ENCODE measurements at regions not wholly inside any gene's neighbourhood (a gene's known extent, or its start where the extent isn't known, plus 50 kb on each side); places are given as distances from the start of the nearest gene placed in this dataset.

DNA sequence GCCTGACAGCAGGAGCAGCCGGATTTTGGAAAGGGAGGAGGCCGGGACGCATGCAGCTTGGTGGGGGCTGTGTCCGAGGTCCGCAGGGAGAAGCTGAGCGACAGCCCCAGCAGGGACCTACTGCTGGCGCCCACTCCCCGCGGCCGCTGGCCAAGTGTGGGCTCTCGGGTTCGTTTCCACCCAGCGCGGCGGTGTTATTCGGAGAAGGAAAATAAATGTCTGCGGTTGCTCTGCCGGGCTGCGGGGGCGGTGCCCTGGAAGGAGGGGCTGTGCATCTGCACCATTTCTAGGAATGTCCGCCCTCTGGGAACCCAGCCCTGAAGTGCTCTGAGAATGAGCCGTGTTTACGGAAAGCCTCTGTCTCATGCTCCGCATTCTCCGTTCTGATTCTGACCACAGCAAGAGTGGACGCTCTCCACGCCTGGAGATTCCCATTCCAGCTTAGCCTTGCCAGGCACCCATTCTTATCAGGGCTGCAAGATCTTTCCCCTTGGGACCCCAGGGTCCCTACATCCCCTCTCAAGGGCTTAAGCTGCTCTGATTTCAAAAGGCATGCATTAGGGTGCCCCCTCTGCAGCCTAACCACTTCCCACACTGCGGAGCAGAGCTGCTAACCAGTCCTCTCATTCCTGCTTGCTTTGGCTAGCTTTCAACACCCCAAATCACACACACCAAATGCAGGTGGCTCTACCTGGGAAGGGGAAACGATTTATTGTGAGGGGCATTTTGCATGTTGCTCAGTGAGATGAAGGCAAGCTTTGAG is 256.6 kb upstream of the GLI3 start:
- ATAC-seq (replicated peaks; ENCODE audit: extremely low read depth, poor library complexity, severe bottlenecking) (no peak), DNase-seq (ENCODE audit: low spot score in 2 of 2) (no peak)
- H3K36me3 Mint-ChIP-seq (ENCODE audit: insufficient read depth) = no peaks in the 10 kb centered on the region
- no peak overlapping the region for H3K27ac Mint-ChIP-seq (ENCODE audit: low read depth)
- H3K27me3 Mint-ChIP-seq = no peaks in the 10 kb centered on the region
- no peaks in the 10 kb centered on the region for H3K4me1 Mint-ChIP-seq
- H3K9me3 Mint-ChIP-seq = peaks cover 9% of the 10 kb centered on the region
- no peak overlapping the region for H3K4me3 Mint-ChIP-seq

DNA sequence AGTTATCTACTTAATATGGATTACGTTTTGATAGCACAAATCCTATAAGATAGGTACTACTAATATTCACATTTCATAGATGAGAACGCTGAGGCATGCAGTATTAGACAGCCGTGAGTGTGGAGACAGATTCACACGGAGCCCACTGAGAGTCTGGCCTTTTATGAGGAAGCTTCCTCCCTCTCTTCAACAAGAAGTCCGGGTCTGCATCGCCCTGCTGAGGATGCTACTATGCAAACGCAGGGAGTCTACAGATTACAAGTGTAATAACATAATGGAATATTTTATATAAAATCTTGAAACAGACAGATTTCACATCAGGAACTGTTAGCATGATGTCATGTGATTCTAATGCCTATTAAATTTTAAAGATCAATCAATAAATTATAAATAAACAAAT is 255.9 kb upstream of the GLI3 start:
- Mint-ChIP-seq H3K4me1 (no peaks in the 10 kb centered on the region), H3K27me3 (no peaks in the 10 kb centered on the region), H3K9me3 (peaks cover 11% of the 10 kb centered on the region), H3K36me3 (ENCODE audit: insufficient read depth) (no peaks in the 10 kb centered on the region), H3K27ac (ENCODE audit: low read depth) (no peak overlapping the region), H3K4me3 (no peak overlapping the region)
- no peak for DNase-seq (ENCODE audit: low spot score in 2 of 2)
- ATAC-seq (replicated peaks; ENCODE audit: extremely low read depth, poor library complexity, severe bottlenecking) = no peak

DNA sequence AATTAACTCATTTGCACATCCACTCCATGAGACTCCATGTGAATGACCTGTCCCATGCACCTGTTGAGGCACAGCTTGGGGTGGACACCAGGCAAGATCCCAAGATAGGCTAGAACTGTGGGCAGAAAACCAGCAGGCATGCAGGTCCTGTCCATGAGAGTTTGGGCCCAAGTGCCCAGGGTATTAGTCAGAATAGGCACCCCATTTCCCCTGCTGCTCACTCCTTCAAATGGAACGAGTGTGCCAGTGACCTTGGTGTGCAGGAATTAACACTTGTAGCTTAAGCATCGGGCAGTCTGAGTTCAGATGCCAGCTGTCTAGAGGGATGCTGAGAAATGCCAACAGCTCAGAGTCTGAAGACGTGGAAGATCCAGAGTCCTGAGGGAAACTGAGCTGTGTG is 254.1 kb upstream of the GLI3 start:
- no peak overlapping the region for H3K27ac Mint-ChIP-seq (ENCODE audit: low read depth)
- no peaks in the 10 kb centered on the region for H3K27me3 Mint-ChIP-seq
- peaks cover 21% of the 10 kb centered on the region for H3K9me3 Mint-ChIP-seq
- no peak for ATAC-seq (replicated peaks; ENCODE audit: extremely low read depth, poor library complexity, severe bottlenecking)
- DNase-seq (ENCODE audit: low spot score in 2 of 2) = no peak
- no peaks in the 10 kb centered on the region for H3K36me3 Mint-ChIP-seq (ENCODE audit: insufficient read depth)
- H3K4me1 Mint-ChIP-seq = no peaks in the 10 kb centered on the region
- H3K4me3 Mint-ChIP-seq = no peak overlapping the region

DNA sequence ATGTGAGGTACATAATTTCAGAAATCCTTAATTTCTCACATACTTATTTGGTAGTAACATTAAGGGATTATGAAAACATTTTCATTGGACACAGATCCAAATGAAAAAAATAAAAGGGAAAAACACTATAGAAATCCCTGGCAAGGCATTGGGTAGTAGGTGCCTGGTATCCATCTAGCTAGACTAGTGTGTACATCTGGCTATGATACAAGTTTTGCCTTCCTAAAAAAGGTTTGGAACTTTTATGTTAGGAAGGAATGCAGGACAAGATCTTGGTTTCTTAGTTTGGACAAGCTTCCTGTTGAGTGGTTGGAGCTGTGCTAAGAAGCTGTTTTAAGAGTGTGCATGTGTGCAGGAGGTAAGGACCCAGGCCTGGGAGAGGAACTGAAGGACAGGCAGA is 252.3 kb upstream of the GLI3 start:
- DNase-seq (ENCODE audit: low spot score in 2 of 2) = no peak
- ATAC-seq (replicated peaks; ENCODE audit: extremely low read depth, poor library complexity, severe bottlenecking) = no peak
- H3K9me3 Mint-ChIP-seq = peaks cover 21% of the 10 kb centered on the region
- no peaks in the 10 kb centered on the region for H3K36me3 Mint-ChIP-seq (ENCODE audit: insufficient read depth)
- H3K27me3 Mint-ChIP-seq = no peaks in the 10 kb centered on the region
- H3K4me1 Mint-ChIP-seq = no peaks in the 10 kb centered on the region
- no peak overlapping the region for H3K27ac Mint-ChIP-seq (ENCODE audit: low read depth)
- no peak overlapping the region for H3K4me3 Mint-ChIP-seq

DNA sequence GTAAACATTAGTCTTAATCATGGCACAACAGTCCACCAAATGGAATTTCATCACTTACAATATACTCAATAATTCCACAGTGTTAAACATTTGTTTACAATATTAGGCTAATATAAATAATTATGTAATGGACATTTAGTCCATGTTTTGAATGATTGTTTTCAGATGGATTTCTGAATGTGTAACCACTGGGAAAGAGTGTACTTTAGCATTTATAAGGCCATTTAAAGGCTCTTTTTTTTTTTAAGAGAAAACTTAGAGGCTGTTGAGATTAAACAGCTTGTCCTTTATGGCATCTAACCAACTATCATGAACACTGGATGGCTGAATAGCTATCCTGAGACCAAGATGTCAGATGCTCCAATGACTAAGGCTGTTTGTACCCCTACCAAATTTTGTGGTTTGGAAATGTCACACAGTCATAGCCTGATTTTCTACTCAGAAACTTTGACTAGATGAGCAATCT is 248.3 kb upstream of the GLI3 start:
- Mint-ChIP-seq H3K4me3 (no peak overlapping the region), H3K36me3 (ENCODE audit: insufficient read depth) (no peaks in the 10 kb centered on the region), H3K27ac (ENCODE audit: low read depth) (no peak overlapping the region), H3K27me3 (no peaks in the 10 kb centered on the region), H3K9me3 (peaks cover 21% of the 10 kb centered on the region), H3K4me1 (no peaks in the 10 kb centered on the region)
- no peak for ATAC-seq (replicated peaks; ENCODE audit: extremely low read depth, poor library complexity, severe bottlenecking)
- no peak for DNase-seq (ENCODE audit: low spot score in 2 of 2)

DNA sequence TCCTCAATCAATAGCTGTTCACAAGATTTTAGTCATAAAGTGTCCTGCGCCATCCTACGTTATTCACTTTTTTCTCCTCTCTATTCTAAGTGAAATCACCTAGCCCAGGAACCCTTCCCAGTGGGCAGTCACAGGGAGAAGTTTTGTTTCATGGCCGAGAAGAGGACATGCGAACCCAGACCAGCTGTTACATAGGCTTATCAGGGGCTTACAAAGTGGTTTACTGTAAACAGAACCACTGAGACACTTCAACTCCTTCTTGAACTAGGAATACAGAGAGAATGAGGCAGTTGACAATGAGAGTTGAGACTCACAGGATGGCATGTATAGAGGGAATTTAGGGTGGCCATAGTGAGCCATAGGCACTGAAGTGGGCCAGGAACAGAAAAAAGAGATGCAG is 246.9 kb upstream of the GLI3 start:
- H3K4me3 Mint-ChIP-seq = no peak overlapping the region
- no peaks in the 10 kb centered on the region for H3K36me3 Mint-ChIP-seq (ENCODE audit: insufficient read depth)
- no peaks in the 10 kb centered on the region for H3K27me3 Mint-ChIP-seq
- no peak for DNase-seq (ENCODE audit: low spot score in 2 of 2)
- peaks cover 14% of the 10 kb centered on the region for H3K9me3 Mint-ChIP-seq
- H3K4me1 Mint-ChIP-seq = no peaks in the 10 kb centered on the region
- no peak overlapping the region for H3K27ac Mint-ChIP-seq (ENCODE audit: low read depth)
- ATAC-seq (replicated peaks; ENCODE audit: extremely low read depth, poor library complexity, severe bottlenecking) = no peak

DNA sequence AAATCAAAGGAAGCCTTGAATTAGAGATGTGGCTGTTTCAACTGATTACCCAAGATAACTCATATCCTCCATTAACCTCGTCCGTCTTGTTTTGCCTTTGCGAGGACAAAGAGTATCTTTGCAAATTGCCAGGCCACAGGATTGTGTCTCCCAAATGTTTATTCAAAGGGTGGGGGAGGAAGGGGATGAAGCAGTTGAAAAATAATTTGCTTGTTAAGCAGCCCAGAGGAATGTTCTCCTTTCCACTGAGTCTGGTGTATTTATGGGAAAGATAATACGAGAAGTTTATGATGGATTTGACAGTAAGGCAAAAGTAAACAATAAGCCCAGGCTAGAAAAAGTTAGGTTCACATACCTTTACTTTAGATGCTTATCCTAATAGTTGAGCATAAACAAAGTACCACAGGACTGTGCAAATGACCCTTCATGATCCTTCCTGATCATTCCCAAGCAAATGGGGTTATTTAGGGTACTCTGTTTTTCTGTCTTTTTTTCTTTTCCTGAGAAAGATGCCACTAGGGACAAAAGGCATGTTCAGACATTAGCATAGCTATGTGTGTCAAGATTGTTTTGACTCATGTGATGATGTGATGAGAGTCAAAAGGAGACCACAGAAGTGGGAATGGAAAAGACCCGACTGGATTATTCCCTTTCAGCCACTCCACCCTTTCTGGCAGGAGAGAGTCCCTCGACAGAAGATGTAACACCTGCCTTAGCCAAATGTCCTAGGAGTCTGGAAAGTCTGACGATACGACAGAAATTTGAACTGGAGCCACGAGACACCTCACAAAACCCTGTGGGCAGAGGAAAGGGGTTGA is 243.0 kb upstream of the GLI3 start:
- DNase-seq (ENCODE audit: low spot score in 2 of 2) (no peak), ATAC-seq (replicated peaks; ENCODE audit: extremely low read depth, poor library complexity, severe bottlenecking) (no peak)
- Mint-ChIP-seq H3K4me1 (no peaks in the 10 kb centered on the region), H3K4me3 (no peak overlapping the region), H3K9me3 (no peaks in the 10 kb centered on the region), H3K36me3 (ENCODE audit: insufficient read depth) (no peaks in the 10 kb centered on the region), H3K27me3 (no peaks in the 10 kb centered on the region), H3K27ac (ENCODE audit: low read depth) (no peak overlapping the region)

DNA sequence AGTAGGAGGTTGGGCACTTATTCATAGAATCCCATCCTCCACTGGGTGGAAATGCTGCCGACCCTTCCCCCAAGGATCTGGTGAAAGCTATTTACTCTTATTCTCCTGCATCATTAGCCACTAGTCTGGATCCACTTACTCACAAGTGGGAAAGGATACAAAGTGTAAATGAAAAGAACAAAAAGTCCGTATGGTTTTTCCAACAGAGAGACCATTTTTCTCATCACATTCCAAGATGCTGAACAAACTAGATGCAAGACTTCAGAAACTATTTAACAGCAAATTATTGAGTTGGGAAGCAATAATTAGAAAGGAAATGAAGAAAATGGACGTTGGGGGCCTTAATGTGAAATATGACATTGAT is 242.4 kb upstream of the GLI3 start:
- Mint-ChIP-seq H3K4me1 (no peaks in the 10 kb centered on the region), H3K27me3 (no peaks in the 10 kb centered on the region), H3K4me3 (no peak overlapping the region), H3K9me3 (no peaks in the 10 kb centered on the region), H3K27ac (ENCODE audit: low read depth) (no peak overlapping the region), H3K36me3 (ENCODE audit: insufficient read depth) (no peaks in the 10 kb centered on the region)
- DNase-seq (ENCODE audit: low spot score in 2 of 2) (no peak), ATAC-seq (replicated peaks; ENCODE audit: extremely low read depth, poor library complexity, severe bottlenecking) (no peak)

DNA sequence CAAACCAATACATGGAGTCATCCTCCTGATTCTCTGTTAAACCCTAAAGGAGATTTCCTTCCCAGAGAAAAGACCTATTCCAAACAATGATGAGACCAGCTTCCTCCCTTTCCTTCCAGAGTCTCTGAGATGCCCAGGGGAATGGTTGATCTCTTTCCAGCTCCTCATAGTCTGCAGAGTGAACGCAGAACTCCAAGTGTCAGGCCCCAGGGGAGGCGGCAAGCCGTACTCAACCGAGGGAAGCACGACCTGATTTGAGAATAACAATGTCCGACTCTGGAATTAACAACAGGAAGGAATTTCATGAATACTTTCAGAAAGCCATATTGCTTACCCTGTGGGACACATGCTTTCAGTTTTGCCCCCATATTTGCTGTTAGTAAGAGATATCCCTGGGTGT is 241.7 kb upstream of the GLI3 start:
- H3K9me3 Mint-ChIP-seq = no peaks in the 10 kb centered on the region
- no peaks in the 10 kb centered on the region for H3K27me3 Mint-ChIP-seq
- H3K4me1 Mint-ChIP-seq = no peaks in the 10 kb centered on the region
- H3K4me3 Mint-ChIP-seq = no peak overlapping the region
- no peak overlapping the region for H3K27ac Mint-ChIP-seq (ENCODE audit: low read depth)
- H3K36me3 Mint-ChIP-seq (ENCODE audit: insufficient read depth) = no peaks in the 10 kb centered on the region
- DNase-seq (ENCODE audit: low spot score in 2 of 2) = no peak
- no peak for ATAC-seq (replicated peaks; ENCODE audit: extremely low read depth, poor library complexity, severe bottlenecking)

DNA sequence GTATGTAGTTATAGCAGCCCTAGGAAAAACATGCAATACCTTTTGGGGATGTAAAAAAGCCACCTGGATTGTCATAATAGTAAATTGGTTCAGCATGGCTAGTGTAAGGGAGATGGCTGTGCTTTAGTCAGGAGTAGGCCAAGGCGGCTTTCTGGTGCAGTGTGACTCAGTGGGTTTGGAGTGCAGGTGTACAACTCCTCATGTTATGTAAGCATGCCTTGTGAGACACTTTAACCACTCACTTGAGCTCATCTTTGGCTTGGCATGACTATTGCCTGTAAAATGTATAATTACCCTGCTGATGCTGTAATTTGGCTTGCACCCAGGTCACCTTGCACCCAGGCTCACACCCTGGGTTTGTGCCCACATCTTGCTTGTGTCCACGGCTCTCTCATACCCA is 239.2 kb upstream of the GLI3 start:
- Mint-ChIP-seq H3K36me3 (ENCODE audit: insufficient read depth) (no peaks in the 10 kb centered on the region), H3K27me3 (no peaks in the 10 kb centered on the region), H3K9me3 (no peaks in the 10 kb centered on the region), H3K4me1 (no peaks in the 10 kb centered on the region), H3K27ac (ENCODE audit: low read depth) (no peak overlapping the region), H3K4me3 (no peak overlapping the region)
- no peak for DNase-seq (ENCODE audit: low spot score in 2 of 2)
- no peak for ATAC-seq (replicated peaks; ENCODE audit: extremely low read depth, poor library complexity, severe bottlenecking)

DNA sequence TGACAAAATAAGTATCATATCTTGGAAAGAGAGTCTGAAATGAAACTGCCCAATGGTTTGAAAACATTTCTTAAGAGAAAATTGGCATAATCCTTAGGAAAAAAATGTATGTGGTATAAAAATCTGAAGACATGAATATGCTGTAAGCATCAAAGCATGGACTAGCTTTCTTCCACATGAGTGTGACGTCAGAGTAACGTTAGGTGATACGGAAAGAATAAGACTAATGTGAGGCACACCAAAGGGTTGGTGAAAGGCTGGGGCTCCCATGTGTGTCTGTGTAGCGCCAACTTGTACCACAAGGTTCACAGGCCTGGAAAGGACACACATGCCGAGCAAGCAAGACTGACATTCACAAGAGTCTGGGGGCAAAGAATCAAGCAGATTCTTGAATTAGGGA is 238.1 kb upstream of the GLI3 start:
- Mint-ChIP-seq H3K27me3 (no peaks in the 10 kb centered on the region), H3K27ac (ENCODE audit: low read depth) (no peak overlapping the region), H3K4me3 (no peak overlapping the region)

DNA sequence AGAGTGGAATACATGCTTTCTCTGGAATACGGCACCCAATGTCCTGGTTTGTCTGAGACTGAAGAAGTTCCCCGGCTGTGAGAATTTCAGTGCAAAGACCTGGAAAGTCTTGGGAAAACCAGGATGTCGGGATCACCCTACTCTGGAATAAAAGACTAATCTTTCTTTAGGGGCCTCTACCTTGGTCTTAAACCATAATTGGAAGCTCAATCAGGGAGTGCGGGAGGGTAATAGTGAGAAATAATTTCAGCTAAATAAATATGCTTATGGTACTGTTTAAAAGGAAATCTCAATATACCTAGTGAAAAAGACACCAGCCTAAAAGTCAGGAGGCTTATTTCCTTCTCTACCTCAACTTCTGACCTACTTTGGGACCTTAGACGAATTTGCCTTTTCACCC is 236.1 kb upstream of the GLI3 start:
- ATAC-seq (replicated peaks; ENCODE audit: extremely low read depth, poor library complexity, severe bottlenecking) = no peak

More for the DNA sequence above, 238.1 kb upstream of the GLI3 start:
- no peaks in the 10 kb centered on the region for H3K4me1 Mint-ChIP-seq
- no peak for DNase-seq (ENCODE audit: low spot score in 2 of 2)
- ATAC-seq (replicated peaks; ENCODE audit: extremely low read depth, poor library complexity, severe bottlenecking) = no peak
- no peaks in the 10 kb centered on the region for H3K36me3 Mint-ChIP-seq (ENCODE audit: insufficient read depth)
- H3K9me3 Mint-ChIP-seq = no peaks in the 10 kb centered on the region

DNA sequence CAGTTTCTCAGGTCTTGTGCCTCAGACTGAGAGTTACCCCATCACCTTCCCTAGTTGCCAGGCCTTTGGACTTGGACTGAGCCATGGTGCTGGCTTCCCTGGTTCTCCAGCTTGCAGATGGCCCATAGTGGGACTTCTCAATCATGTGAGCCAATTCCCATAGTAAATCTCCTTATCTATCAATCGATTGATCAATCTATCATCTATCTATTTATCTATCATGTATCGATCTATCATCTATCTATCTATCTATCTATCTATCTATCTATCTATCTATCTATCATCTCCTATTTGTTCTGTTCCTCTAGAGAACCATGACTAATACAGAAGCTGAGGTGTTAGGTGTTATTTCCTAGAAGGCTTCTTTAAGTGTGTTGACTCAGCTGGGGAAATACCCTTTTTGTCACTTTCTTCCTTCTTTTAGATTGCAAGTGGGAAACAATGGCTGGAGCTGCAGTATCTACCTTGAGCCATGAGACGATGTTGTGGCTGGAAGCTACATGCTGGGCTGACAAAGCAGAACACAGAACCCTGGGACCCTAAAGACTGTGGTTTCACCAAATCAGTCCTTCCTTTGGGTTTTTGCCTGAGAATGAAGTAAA is 234.7 kb upstream of the GLI3 start:
- no peak overlapping the region for H3K27ac Mint-ChIP-seq (ENCODE audit: low read depth)
- no peaks in the 10 kb centered on the region for H3K9me3 Mint-ChIP-seq
- DNase-seq (ENCODE audit: low spot score in 2 of 2) (no peak), ATAC-seq (replicated peaks; ENCODE audit: extremely low read depth, poor library complexity, severe bottlenecking) (no peak)
- H3K27me3 Mint-ChIP-seq = no peaks in the 10 kb centered on the region
- no peak overlapping the region for H3K4me3 Mint-ChIP-seq
- H3K4me1 Mint-ChIP-seq = no peaks in the 10 kb centered on the region
- no peaks in the 10 kb centered on the region for H3K36me3 Mint-ChIP-seq (ENCODE audit: insufficient read depth)

More for the DNA sequence above, 236.1 kb upstream of the GLI3 start:
- no peaks in the 10 kb centered on the region for H3K36me3 Mint-ChIP-seq (ENCODE audit: insufficient read depth)
- no peak overlapping the region for H3K4me3 Mint-ChIP-seq
- no peaks in the 10 kb centered on the region for H3K4me1 Mint-ChIP-seq
- H3K9me3 Mint-ChIP-seq = no peaks in the 10 kb centered on the region
- DNase-seq (ENCODE audit: low spot score in 2 of 2) = no peak
- no peaks in the 10 kb centered on the region for H3K27me3 Mint-ChIP-seq
- no peak overlapping the region for H3K27ac Mint-ChIP-seq (ENCODE audit: low read depth)
